NB4 (cell line): ENCODE measurements at regions not wholly inside any gene's neighbourhood (a gene's known extent, or its start where the extent isn't known, plus 50 kb on each side); places are given as distances from the start of the nearest gene placed in this dataset.

Source experiments
- CTCF ChIP-seq: IDR thresholded peaks from one replicate; pipeline ENCODE4 v1.5.1; 2012; ENCODE audit warnings: low read depth, low read length
- MYC ChIP-seq: IDR thresholded peaks from 2 replicates; pipeline ENCODE4 v1.6.1; 2011; ENCODE audit warnings: low read depth, low read length

GRCh38 chr1:115204513-115204912 lies 115.2 kb upstream of the TSPAN2 start:
- TF ChIP-seq CTCF (no peak), MYC (no peak)
